HG03575 (cell line): ENCODE measurements at regions not wholly inside any gene's neighbourhood (a gene's known extent, or its start where the extent isn't known, plus 50 kb on each side); places are given as distances from the start of the nearest gene placed in this dataset.

ENCODE experiments used
- ATAC-seq: cut with Tn5 transposase; IDR thresholded peaks from one replicate; pipeline ENCODE4 v1.9.1; 2021; ENCODE audit not compliant: unreplicated experiment, insufficient number of reproducible peaks, low FRiP score; ENCODE audit errors: extremely low read depth

DNA sequence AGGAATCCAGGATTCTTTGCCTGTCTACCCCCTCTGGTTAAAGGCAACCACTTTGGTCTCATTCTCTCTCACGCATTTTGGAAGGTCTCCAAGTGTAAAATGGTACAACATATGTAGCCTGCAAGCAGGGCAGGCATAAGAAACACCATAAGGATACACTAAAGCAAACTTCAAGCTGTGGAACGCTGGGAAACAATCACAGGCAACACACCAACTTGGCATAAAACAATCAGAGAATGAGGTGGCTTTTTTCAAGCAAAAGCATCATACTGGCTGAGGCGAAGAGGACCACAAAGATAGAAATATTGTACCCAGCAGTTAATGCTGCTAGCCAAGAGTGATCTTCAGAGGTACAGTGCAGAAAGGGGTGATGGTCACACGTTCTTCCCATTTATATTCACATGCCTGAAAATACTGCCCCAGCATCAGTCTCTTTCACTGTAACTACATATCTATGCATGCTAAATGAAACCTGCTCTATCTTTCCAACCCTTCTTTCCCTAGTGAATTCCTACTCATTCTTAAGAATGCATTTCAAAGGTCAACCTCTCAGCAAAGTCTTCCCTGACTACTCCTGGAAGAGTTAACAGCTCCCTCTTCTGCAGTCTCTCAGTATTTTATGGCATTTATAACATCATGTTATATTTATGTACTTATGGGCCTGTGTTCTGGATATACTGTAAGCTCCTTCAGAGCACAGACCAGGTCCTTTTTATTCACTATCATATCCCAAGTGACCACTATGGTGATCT, 71.9 kb upstream of the GALNT5 start:
- ATAC-seq, result no peak

DNA sequence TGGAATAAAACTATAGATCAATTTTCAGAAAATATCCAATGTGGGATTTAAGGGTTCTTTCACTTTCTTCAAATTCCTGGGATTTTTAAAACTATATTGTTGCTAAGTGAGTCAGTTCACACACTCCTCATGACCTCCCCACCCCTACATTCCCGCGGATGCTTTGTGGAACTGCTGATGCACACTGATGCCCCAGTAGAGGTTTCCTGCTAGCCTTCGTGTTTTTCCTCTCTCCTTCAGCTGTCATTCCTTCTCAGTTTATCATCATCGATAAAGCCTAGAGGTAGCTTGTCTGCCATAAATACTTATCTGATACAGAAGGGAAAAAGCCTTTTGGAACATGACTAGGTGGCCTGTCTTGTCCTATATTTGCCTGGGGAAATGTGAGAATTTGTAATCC, 67.4 kb upstream of the GALNT5 start:
- ATAC-seq, result no peak

DNA sequence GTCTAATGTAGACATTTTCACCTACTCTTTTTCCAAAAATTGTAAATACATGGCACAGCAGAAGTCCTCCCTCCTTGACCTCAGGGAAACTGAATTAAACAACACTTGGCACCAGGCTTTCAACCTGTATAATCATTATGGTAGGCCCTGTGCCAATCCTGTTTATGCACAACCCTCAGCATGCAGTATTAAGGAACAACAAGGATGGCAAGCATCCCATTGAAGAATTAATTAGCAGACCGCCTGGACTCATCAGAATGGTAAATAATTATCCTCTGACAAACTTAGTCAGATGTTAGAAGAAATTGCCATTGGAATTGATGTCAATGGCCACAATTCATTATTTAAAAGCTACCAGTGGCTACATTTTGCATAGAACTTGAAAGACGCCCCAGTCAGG, 66.3 kb upstream of the GALNT5 start:
- ATAC-seq, result no peak

DNA sequence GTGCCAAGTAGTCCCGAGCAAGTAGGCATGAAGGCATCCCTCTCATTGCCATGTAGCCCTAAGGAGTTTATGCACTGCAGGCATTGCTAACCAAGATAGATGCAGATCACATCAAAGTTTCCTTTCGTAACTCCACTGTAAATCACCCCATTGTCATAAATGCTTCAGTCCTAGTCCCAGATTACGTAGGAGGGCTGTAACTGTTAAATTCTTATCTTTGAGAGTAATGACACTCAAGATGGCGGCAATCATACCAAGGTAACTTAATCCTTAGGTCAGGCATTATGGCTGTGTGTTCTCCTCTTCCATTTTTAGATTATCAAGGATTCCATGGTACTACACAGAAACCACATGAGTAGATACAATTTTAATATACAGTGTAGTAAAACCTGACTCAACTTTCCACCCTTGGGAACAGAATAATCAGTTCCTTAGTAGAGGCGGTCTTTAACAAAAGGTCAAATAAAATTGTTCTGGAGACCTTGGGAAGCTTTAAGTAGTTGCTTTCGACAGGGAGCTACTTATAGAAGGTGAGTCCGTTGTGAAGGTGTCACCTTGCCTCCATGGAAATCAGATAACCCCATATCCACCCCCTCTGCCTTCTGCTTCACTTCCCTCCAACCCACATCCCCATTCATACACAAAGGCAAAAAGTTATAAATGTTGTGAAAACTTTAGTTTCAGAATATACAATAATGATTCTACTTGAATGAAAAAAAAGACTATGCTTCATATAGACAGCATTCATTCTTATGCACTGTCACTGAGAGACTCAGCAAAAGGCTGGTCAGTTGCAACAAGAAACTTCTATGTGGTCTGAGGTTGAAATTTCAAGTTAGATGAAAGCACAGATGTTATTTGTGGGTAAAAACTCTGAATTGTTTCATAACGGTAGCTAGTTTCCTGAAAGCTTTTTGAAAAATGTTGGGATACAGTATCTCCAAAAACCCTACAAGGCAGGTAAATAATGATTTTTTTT, 64.8 kb upstream of the GALNT5 start:
- peak; percentile 86 for ATAC-seq

DNA sequence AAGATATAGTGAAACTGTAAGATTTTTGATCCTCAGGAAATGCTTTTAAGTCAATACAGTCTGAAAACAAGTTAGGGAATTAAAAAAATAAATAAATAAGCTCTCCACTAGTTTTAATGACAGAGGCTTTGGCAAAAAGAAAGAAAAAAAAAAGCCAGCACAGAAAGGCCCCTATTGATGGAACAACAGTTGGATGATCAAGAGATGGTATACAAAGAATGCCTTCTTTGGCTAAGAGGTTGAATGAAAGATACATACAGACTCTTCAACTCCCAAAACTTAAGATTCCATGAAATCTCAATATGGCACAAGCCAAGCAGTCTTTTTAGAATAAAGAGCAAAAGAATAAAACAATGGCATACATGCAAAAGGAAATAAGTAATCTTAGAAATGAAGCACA, 64.0 kb upstream of the GALNT5 start:
- ATAC-seq, result no peak

DNA sequence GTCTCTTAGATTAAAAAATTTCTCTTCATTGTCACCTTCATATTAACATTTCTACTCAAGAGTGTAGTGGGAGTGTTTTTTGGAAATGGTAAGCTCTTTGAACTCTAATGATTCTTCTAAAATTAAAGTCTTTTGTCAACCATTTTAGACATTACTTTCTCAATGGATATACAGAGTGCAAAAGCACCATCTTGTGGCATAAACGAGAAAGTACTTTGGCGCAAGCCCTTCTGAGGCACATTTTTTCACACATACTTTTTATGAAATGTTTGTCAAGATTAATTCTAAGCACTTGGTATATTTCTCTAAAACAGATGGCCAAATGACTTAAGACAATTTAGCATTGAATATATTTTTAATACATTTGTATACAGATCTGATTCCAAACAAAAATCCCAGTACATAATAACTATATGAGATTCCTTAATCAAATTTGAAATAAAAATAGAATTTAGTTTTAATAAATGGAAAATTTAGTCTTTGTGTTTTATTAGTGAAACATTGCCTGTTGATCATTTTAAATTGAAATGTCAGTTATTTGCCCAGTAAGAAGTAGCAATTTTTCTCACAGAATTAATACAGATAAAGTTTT, 63.3 kb upstream of the GALNT5 start:
- peak; percentile 58 for ATAC-seq

DNA sequence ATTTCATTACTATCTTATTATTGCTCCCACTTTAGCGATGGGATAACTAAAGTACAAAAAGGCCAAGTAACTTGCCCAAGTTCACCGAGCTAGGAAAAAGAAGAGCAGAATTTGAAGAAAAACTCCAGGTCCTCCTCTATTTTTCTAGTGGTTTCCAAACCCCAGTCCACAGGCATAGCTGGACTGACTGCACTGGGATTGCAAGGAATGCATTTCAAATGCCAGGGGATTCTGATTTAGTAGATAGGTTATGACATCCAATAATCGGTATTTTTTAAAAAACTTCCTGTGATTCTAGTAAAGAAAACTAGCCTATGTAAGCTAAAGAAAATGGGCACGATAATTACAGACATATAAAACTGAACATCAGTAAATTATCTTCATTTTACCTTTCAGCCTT, 62.7 kb upstream of the GALNT5 start:
- no peak for ATAC-seq

DNA sequence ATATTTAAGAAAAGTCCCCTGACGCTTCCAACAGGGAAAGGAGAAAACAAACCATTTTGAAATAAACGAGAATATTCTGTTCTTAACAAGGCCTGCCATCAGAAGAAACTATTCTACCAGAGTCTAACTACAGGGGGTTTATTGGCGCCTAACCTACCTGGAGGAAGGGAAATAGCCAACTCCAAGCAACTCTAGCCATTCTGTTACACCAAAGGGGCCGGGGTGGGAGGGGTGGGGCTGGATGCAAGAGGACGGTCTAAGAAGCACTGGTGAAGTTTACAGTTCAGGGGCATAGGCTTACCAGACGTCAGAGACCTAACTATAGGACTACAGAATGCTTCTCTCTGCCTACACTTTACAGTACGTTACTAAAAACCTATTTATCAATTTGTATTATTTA, 60.5 kb upstream of the GALNT5 start:
- no peak for ATAC-seq

DNA sequence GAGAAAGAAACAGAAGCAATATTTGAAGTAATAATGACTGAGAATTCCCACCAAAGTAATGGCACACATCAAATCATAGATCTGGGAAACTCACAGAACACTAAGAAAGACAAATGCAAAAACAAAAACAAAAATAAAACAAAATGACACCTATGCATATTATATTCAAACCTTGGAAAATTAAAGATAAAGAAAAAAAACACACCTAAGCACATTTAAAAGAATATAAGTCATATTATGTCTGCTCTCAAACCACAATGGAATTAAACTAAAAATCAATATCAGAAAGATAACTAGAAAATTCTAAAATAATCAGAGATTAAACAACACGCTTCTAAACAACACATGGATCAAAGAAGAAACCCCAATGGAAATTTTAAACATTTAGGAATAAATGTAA, 59.7 kb upstream of the GALNT5 start:
- no peak for ATAC-seq

DNA sequence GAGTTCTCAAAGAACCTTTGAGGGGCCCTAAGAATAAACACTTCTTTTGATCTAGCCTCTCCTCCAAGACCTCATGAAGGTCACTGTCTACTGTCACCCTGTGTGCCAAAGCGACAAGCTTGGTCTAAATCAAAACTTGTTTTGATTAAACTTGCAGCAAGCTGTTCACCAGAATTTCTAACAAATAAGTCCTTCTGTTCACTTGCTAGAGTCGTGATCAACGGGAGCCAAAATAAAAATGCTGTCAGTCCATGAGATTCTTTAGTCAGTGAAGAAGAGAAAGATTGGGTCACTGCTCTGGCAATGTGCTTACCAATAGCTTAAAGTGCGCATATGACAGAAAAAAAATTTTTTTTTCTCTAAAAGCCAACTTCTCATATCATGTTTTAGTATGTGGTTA, 53.9 kb upstream of the GALNT5 start:
- ATAC-seq, result no peak

DNA sequence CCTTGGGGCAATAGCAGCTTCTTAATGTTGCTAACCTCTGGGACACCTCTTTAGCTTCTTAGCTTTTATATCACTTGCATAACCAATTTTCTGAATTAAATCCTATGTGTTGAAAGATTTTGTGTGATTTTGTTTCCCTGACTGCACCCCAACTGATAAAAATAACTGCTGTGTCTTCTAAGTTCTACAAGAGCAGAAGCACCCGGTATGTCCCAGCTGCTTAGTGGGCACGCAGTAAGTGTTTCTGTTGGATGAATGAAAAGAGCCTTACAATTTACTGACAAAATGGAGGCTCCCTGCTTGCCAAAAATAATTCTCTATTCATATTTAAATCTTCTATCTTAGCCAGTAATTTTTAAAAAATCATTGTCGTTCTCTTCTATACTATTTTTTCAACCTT, 53.1 kb upstream of the GALNT5 start:
- ATAC-seq, result no peak

DNA sequence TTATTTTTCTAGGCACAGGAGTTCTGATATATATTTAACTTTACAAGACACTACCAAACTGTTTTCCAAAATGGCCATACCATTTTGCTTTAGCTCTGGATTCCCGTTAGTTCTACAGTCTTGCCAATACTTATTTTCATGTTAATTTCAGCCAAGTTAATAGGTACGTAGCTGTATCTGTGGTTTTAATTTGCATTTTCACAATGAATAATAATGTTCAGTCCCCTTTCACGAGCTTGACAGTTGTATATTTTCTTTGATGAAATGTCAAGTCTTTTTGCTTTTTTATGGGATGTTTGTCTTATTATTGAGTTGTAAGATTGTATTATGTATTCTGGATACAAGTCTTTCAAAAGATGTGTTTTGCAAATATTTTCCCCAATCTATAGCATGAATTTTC, 50.6 kb upstream of the GALNT5 start:
- ATAC-seq, result no peak
